ENCODE measurements at regions not wholly inside any gene's neighbourhood (a gene's known extent, or its start where the extent isn't known, plus 50 kb on each side); places are given as distances from the start of the nearest gene placed in this dataset.

- H3K27me3 ChIP-seq = peaks cover 0 to 14% (median 0%) of the 10 kb centered on the region in 4 donors
- no peaks in the 10 kb centered on the region for H3K36me3 ChIP-seq
- WGBS = 93% methylated on average over 4 of the region's 4 CpGs
- intact Hi-C loops (cut with DNase I) = no loop called here
- H3K4me1 ChIP-seq = peaks cover 13 to 30% (median 25%) of the 10 kb centered on the region in 4 donors
- no peak overlapping the region for H3K27ac ChIP-seq (replicated peaks in 1 of 4)
- H3K4me3 ChIP-seq = no peak overlapping the region
- no peaks in the 10 kb centered on the region for H3K9me3 ChIP-seq
- DNase-seq (ENCODE audit: extremely low spot score) = no peak
- TF ChIP-seq EP300 (IDR thresholded peaks at IDR 0.05) = no peak
- TF ChIP-seq POLR2A (IDR thresholded peaks at IDR 0.05; ENCODE audit: low read depth) = no peak
- TF ChIP-seq POLR2AphosphoS5 (IDR thresholded peaks at IDR 0.05) = no peak
- TF ChIP-seq, protein P1, sequence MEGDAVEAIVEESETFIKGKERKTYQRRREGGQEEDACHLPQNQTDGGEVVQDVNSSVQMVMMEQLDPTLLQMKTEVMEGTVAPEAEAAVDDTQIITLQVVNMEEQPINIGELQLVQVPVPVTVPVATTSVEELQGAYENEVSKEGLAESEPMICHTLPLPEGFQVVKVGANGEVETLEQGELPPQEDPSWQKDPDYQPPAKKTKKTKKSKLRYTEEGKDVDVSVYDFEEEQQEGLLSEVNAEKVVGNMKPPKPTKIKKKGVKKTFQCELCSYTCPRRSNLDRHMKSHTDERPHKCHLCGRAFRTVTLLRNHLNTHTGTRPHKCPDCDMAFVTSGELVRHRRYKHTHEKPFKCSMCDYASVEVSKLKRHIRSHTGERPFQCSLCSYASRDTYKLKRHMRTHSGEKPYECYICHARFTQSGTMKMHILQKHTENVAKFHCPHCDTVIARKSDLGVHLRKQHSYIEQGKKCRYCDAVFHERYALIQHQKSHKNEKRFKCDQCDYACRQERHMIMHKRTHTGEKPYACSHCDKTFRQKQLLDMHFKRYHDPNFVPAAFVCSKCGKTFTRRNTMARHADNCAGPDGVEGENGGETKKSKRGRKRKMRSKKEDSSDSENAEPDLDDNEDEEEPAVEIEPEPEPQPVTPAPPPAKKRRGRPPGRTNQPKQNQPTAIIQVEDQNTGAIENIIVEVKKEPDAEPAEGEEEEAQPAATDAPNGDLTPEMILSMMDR (IDR thresholded peaks at IDR 0.05) = no peak
These were observed 67.5 kb upstream of the LINC01488 start for GRCh38 chr11:69413993-69414392.

DNA sequence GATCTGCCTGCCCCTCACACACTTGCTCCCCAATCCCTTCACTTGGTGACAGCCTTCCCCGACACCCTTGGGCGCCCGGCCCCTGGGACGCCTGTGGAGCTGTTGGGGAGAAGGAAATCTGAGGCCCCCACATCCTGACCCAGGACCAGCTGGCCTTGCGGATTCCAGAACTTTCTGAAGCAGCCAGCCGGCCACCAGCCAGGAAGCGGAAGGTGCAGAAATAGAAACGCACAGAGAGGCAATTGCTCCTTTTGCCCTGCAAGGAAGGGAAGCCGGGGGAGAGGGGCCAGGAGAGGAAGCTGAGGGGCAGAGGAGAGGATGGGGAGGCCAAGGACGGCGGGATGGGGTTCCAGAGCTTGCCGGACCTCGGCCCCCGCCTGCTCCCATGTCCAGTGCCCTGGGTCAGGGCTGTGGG lies 66.7 kb upstream of the LINC01488 start:
- Histone ChIP-seq H3K4me3 (no peak overlapping the region), H3K9me3 (no peaks in the 10 kb centered on the region), H3K27me3 (peaks cover 0 to 6% (median 0%) of the 10 kb centered on the region in 4 donors), H3K36me3 (no peaks in the 10 kb centered on the region), H3K4me1 (peaks cover 13 to 30% (median 25%) of the 10 kb centered on the region in 4 donors), H3K27ac (replicated peaks in 1 of 4) (no peak overlapping the region)
- intact Hi-C loops (cut with DNase I) = no loop called here
- 64% methylated on average over 14 of the region's 14 CpGs for WGBS
- DNase-seq (ENCODE audit: extremely low spot score) = no peak
- TF ChIP-seq EP300 (IDR thresholded peaks at IDR 0.05) (no peak), POLR2A (IDR thresholded peaks at IDR 0.05; ENCODE audit: low read depth) (no peak), POLR2AphosphoS5 (IDR thresholded peaks at IDR 0.05) (no peak)
- TF ChIP-seq, protein P1 (IDR thresholded peaks at IDR 0.05) = no peak

DNA sequence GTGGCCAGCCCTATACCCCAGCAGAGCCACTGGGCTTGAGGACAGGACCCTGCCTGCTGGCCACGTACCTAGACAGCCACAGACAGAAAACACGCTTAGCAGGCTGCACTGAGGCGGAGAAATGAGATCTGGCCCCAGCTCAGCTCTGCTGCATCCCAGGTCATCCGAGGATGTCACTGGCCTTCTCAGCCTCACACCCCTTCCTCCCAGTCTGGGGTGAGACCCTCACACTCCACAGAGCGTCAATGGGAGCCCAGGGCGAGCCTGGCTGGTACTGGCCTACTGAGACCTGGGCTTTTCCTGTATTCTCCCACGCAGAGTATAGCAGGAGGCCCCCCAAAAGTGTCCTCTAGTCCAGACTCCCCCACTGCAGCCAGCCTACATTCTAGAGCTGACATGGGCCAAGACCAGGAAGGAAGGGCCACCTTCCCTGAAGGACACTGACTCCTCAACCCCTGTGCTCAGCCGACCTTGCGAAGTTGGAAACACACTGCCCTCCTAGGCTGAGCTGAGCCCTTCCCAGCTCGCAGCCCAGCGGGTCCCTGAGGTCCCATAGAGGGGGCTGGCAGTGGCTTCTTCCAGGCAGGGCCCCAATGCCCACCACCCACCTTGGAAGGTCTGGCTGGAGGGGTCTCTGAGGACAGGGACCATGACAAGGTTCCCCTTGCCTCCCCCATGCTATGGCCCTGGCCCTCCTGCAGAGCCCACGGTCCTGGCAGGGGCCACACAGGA lies 65.9 kb upstream of the LINC01488 start:
- TF ChIP-seq POLR2A (IDR thresholded peaks at IDR 0.05; ENCODE audit: low read depth) = no peak
- no peak for TF ChIP-seq EP300 (IDR thresholded peaks at IDR 0.05)
- TF ChIP-seq, protein P1 (IDR thresholded peaks at IDR 0.05) = no peak
- TF ChIP-seq POLR2AphosphoS5 (IDR thresholded peaks at IDR 0.05) = no peak
- WGBS = 80% methylated on average over 4 of the region's 12 CpGs
- Histone ChIP-seq H3K27me3 (peaks cover 0 to 5% (median 0%) of the 10 kb centered on the region in 4 donors), H3K4me3 (no peak overlapping the region), H3K27ac (replicated peaks in 1 of 4) (no peak overlapping the region), H3K9me3 (no peaks in the 10 kb centered on the region), H3K36me3 (no peaks in the 10 kb centered on the region), H3K4me1 (peaks cover 20 to 38% (median 29%) of the 10 kb centered on the region in 4 donors)
- intact Hi-C loops (cut with DNase I) = no loop called here
- no peak for DNase-seq (ENCODE audit: extremely low spot score)

GRCh38 chr11:69416143-69416515 lies 65.3 kb upstream of the LINC01488 start:
- H3K36me3 ChIP-seq = no peaks in the 10 kb centered on the region
- intact Hi-C loops (cut with DNase I) = no loop called here

DNA sequence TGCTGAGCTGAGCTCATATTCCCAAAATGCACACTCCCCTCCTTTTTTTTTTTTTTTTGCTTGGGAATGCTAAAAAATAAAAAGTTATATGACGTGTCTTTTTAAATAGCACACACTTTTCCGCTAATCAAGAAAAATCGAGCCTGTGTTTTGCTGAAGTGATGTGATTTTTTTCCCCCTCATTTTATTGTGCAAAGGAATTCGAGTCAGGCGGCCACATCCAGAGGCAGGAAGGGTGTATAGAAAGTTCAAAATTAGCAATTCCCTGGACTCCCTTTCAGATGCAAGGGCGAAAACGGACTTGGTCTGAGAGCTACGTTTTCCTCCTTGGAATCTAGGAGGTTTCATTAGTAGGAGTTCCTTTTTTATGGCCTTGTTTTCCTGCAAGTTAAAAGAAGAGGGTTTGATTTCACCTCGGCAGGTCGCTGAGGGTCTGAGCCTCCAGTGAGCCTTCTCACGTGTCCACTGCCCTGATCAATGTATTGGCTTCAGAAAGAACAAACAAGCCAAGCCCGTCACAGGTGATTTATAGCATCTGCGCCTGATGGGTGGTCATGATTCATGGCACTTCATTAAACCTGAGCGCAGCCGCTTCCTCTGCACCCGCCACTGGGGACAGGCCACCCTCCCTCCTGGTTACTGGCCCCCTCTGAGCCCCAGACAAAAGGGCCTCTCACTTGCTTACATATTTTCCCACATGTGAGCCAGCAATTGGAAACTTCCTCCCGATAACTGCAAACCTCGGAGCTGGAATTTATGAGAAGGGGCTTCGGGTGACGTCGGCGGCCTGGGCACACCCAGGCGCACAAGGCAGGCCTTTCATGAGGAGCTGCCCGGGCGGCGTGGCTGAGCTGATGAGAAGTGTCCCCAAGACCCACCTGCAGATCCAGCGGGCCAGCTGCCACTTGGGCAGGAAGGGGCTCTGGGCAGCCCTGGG lies 64.4 kb upstream of the LINC01488 start:
- no peak for TF ChIP-seq POLR2A (IDR thresholded peaks at IDR 0.05; ENCODE audit: low read depth)
- TF ChIP-seq POLR2AphosphoS5 (IDR thresholded peaks at IDR 0.05) = no peak
- no peak for TF ChIP-seq EP300 (IDR thresholded peaks at IDR 0.05)
- TF ChIP-seq, protein P1 (IDR thresholded peaks at IDR 0.05) = no peak
- WGBS = 60% methylated on average over 16 of the region's 27 CpGs
- Histone ChIP-seq H3K4me1 (peaks cover 28 to 41% (median 33%) of the 10 kb centered on the region in 4 donors), H3K27ac (replicated peaks in 1 of 4) (peak overlapping the region in 1 of 4 donors; percentile 3), H3K4me3 (no peak overlapping the region), H3K9me3 (no peaks in the 10 kb centered on the region), H3K27me3 (peaks cover 0 to 5% (median 0%) of the 10 kb centered on the region in 4 donors), H3K36me3 (no peaks in the 10 kb centered on the region)
- intact Hi-C loops (cut with DNase I) = no loop called here
- no peak for DNase-seq (ENCODE audit: extremely low spot score)

More at GRCh38 chr11:69416143-69416515, 65.3 kb upstream of the LINC01488 start:
- Histone ChIP-seq H3K4me1 (peaks cover 25 to 41% (median 33%) of the 10 kb centered on the region in 4 donors), H3K27ac (replicated peaks in 1 of 4) (no peak overlapping the region), H3K27me3 (peaks cover 0 to 5% (median 0%) of the 10 kb centered on the region in 4 donors), H3K9me3 (no peaks in the 10 kb centered on the region), H3K4me3 (no peak overlapping the region)
- DNase-seq (ENCODE audit: extremely low spot score) = no peak
- WGBS = 92% methylated on average over 2 of the region's 14 CpGs
- TF ChIP-seq POLR2AphosphoS5 (IDR thresholded peaks at IDR 0.05) = no peak
- TF ChIP-seq POLR2A (IDR thresholded peaks at IDR 0.05; ENCODE audit: low read depth) = no peak

Measured in esophagus muscularis mucosa (tissue), 4 donors.